CD4-positive, alpha-beta T cell treated with Interleukin-10 for 1 hour (primary cell): ENCODE measurements at regions not wholly inside any gene's neighbourhood (a gene's known extent, or its start where the extent isn't known, plus 50 kb on each side); places are given as distances from the start of the nearest gene placed in this dataset.
"Not testable (repeated sequence)": the region's sequence is repeated elsewhere in the genome, so short reads cannot be mapped to it uniquely, and the experiment has no call there.

Experiments
- DNase-seq: peaks from one replicate; pipeline ENCODE4 v3.0.0-alpha.2; 2020

GRCh38 chr12:46884362-46884761 lies 58.6 kb upstream of the SLC38A4 start:
- DNase-seq = no peak

- no peak for DNase-seq
These were observed 60.8 kb upstream of the SLC38A4 start for GRCh38 chr12:46886541-46887041.

- no peak for DNase-seq
These were observed 62.1 kb upstream of the SLC38A4 start for GRCh38 chr12:46887870-46888269.

GRCh38 chr12:46888568-46888967 lies 62.8 kb upstream of the SLC38A4 start:
- no peak for DNase-seq

- DNase-seq = no peak
These were observed 65.5 kb upstream of the SLC38A4 start for GRCh38 chr12:46891306-46891705.

GRCh38 chr12:46892034-46892705 lies 66.4 kb upstream of the SLC38A4 start:
- DNase-seq = no peak

GRCh38 chr12:46892887-46893286 lies 67.1 kb upstream of the SLC38A4 start:
- no peak for DNase-seq

- DNase-seq = no peak
These were observed 67.6 kb upstream of the SLC38A4 start for GRCh38 chr12:46893434-46893833.

GRCh38 chr12:46895726-46896125 lies 69.9 kb upstream of the SLC38A4 start:
- no peak for DNase-seq

- no peak for DNase-seq
These were observed 70.9 kb upstream of the SLC38A4 start for GRCh38 chr12:46896680-46897079.

GRCh38 chr12:46898152-46898931 lies 72.5 kb upstream of the SLC38A4 start:
- DNase-seq = no peak

GRCh38 chr12:46898989-46899388 lies 73.2 kb upstream of the SLC38A4 start:
- DNase-seq = no peak

GRCh38 chr12:46900734-46901463 lies 75.1 kb upstream of the SLC38A4 start:
- DNase-seq = no peak

- no peak for DNase-seq
These were observed 75.8 kb upstream of the SLC38A4 start for GRCh38 chr12:46901464-46902205.

GRCh38 chr12:46903058-46903457 lies 77.3 kb upstream of the SLC38A4 start:
- DNase-seq = no peak

- no peak for DNase-seq
These were observed 78.8 kb upstream of the SLC38A4 start for GRCh38 chr12:46904406-46905238.

GRCh38 chr12:46905239-46905627 lies 79.4 kb upstream of the SLC38A4 start:
- not testable (repeated sequence) for DNase-seq

GRCh38 chr12:46907791-46908190 lies 82.0 kb upstream of the SLC38A4 start:
- DNase-seq = no peak

- DNase-seq = no peak
These were observed 82.6 kb upstream of the SLC38A4 start for GRCh38 chr12:46908236-46908935.

GRCh38 chr12:46908936-46909635 lies 83.3 kb upstream of the SLC38A4 start:
- DNase-seq = no peak

GRCh38 chr12:46910830-46911229 lies 85.0 kb upstream of the SLC38A4 start:
- no peak for DNase-seq
